OCI-LY1 (cell line): ENCODE measurements at regions not wholly inside any gene's neighbourhood (a gene's known extent, or its start where the extent isn't known, plus 50 kb on each side); places are given as distances from the start of the nearest gene placed in this dataset.

ENCODE experiments used
- H2AFZ ChIP-seq: fragments of 200-600 bp; sonication (generic), shearing (Covaris generic); 2 replicates; pipeline ENCODE4 v1.6.0; 2014; ENCODE audit warnings: antibody characterized with exemption, mild to moderate bottlenecking, low read length
- H3F3A ChIP-seq: fragments of 200-600 bp; sonication (generic), shearing (Covaris generic); 2 replicates; pipeline ENCODE4 v1.6.0; 2014; ENCODE audit warnings: mild to moderate bottlenecking, antibody characterized with exemption, low read length, moderate library complexity; ENCODE audit not compliant: insufficient read depth
- H3K27ac ChIP-seq: fragments of 200-600 bp; sonication (generic); 2 replicates; pipeline ENCODE4 v1.5.1; 2014; ENCODE audit warnings: low read length, mixed run types, mild to moderate bottlenecking, low read depth; ENCODE audit not compliant: poor library complexity, severe bottlenecking
- H3K27me3 ChIP-seq: fragments of 200-600 bp; sonication (generic); 2 replicates; pipeline ENCODE4 v1.6.0; 2014; ENCODE audit warnings: antibody characterized with exemption, mild to moderate bottlenecking, low read length, moderate library complexity; ENCODE audit not compliant: insufficient read depth
- H3K36me3 ChIP-seq: fragments of 200-600 bp; sonication (generic); 2 replicates; pipeline ENCODE4 v1.6.1; 2014; ENCODE audit warnings: mild to moderate bottlenecking, antibody characterized with exemption, low read length, moderate library complexity, mixed read lengths; ENCODE audit not compliant: insufficient read depth
- H3K4me1 ChIP-seq: fragments of 200-600 bp; sonication (generic); 2 replicates; pipeline ENCODE4 v1.5.1; 2014; ENCODE audit warnings: mild to moderate bottlenecking, low read length, moderate library complexity; ENCODE audit not compliant: insufficient read depth, severe bottlenecking
- H3K4me2 ChIP-seq: fragments of 200-600 bp; sonication (generic), shearing (Covaris generic); 2 replicates; pipeline ENCODE4 v1.6.1; 2014; ENCODE audit warnings: low read length
- H3K4me3 ChIP-seq: fragments of 200-600 bp; sonication (generic); 2 replicates; pipeline ENCODE4 v1.5.1; 2014; ENCODE audit warnings: low read length, low read depth, mild to moderate bottlenecking, mixed read lengths; ENCODE audit not compliant: poor library complexity, severe bottlenecking
- H3K79me2 ChIP-seq: fragments of 200-600 bp; shearing (Covaris generic); 2 replicates; pipeline ENCODE4 v1.6.1; 2016; ENCODE audit warnings: mixed run types, low read length, mixed read lengths; ENCODE audit not compliant: insufficient read depth
- H3K9ac ChIP-seq: fragments of 200-600 bp; sonication (generic), shearing (Covaris generic); 2 replicates; pipeline ENCODE4 v1.6.1; 2014; ENCODE audit warnings: mild to moderate bottlenecking, low read length, mixed read lengths
- H3K9me2 ChIP-seq: fragments of 200-600 bp; sonication (generic), shearing (Covaris generic); 2 replicates; pipeline ENCODE4 v1.6.1; 2014; ENCODE audit warnings: low read depth, mild to moderate bottlenecking, low read length, mixed read lengths
- H3K9me3 ChIP-seq: fragments of 200-600 bp; shearing (Covaris generic); 2 replicates; pipeline ENCODE4 v1.6.1; 2014; ENCODE audit warnings: low read length, mixed read lengths
- H4K20me1 ChIP-seq: fragments of 200-600 bp; sonication (generic), shearing (Covaris generic); 2 replicates; pipeline ENCODE4 v1.6.0; 2016; ENCODE audit warnings: mild to moderate bottlenecking, low read length; ENCODE audit not compliant: insufficient read depth
- EZH2 ChIP-seq: fragments of 200-600 bp; sonication (generic), shearing (Covaris generic); IDR thresholded peaks from 2 replicates; pipeline ENCODE4 v1.8.0; 2017; ENCODE audit warnings: borderline replicate concordance, mixed run types, mild to moderate bottlenecking, antibody characterized with exemption, low read length, moderate library complexity, mixed read lengths
- TF ChIP-seq, protein P1 (sequence below): fragments of 200-600 bp; sonication (generic), shearing (Covaris generic); IDR thresholded peaks from 2 replicates; pipeline ENCODE4 v1.5.1; 2017; ENCODE audit warnings: mild to moderate bottlenecking, antibody characterized with exemption, low read length, moderate library complexity, mixed read lengths

DNA sequence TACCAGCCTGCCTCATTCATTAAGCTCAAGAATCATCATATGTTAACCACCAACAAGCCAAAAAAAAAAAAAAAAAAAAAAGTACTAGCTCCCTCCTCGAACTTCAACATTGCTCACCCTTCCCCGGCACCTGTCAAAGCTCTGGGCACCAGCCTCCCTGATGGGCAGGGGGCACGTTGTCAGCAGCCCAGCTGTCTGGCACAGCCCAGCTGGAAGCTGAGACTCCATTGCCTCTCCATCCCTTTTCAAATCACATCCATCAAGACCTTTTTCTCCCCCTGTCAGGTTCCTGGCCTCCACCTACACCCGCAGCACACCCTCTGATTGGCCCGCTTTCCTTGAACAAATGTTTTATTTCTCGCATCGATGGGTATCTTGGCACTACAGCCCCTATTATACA, 913.3 kb upstream of the AUTS2 start:
- no peak overlapping the region for H3K27ac ChIP-seq
- no peaks in the 10 kb centered on the region for H3F3A ChIP-seq
- H3K27me3 ChIP-seq, result peaks cover 5% of the 10 kb centered on the region; the same call in 1 of the 2 replicates
- H3K79me2 ChIP-seq, result no peaks in the 10 kb centered on the region
- no peak overlapping the region for H3K9ac ChIP-seq
- H3K9me3 ChIP-seq, result no peaks in the 10 kb centered on the region
- H3K9me2 ChIP-seq, result no peaks in the 10 kb centered on the region
- no peaks in the 10 kb centered on the region for H3K36me3 ChIP-seq
- no peak overlapping the region for H3K4me2 ChIP-seq
- no peak overlapping the region for H3K4me3 ChIP-seq
- TF ChIP-seq EZH2, result no peak
- TF ChIP-seq, protein P1, sequence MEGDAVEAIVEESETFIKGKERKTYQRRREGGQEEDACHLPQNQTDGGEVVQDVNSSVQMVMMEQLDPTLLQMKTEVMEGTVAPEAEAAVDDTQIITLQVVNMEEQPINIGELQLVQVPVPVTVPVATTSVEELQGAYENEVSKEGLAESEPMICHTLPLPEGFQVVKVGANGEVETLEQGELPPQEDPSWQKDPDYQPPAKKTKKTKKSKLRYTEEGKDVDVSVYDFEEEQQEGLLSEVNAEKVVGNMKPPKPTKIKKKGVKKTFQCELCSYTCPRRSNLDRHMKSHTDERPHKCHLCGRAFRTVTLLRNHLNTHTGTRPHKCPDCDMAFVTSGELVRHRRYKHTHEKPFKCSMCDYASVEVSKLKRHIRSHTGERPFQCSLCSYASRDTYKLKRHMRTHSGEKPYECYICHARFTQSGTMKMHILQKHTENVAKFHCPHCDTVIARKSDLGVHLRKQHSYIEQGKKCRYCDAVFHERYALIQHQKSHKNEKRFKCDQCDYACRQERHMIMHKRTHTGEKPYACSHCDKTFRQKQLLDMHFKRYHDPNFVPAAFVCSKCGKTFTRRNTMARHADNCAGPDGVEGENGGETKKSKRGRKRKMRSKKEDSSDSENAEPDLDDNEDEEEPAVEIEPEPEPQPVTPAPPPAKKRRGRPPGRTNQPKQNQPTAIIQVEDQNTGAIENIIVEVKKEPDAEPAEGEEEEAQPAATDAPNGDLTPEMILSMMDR, result no peak
- H3K4me1 ChIP-seq, result no peaks in the 10 kb centered on the region
- H2AFZ ChIP-seq, result no peak overlapping the region
- no peaks in the 10 kb centered on the region for H4K20me1 ChIP-seq

DNA sequence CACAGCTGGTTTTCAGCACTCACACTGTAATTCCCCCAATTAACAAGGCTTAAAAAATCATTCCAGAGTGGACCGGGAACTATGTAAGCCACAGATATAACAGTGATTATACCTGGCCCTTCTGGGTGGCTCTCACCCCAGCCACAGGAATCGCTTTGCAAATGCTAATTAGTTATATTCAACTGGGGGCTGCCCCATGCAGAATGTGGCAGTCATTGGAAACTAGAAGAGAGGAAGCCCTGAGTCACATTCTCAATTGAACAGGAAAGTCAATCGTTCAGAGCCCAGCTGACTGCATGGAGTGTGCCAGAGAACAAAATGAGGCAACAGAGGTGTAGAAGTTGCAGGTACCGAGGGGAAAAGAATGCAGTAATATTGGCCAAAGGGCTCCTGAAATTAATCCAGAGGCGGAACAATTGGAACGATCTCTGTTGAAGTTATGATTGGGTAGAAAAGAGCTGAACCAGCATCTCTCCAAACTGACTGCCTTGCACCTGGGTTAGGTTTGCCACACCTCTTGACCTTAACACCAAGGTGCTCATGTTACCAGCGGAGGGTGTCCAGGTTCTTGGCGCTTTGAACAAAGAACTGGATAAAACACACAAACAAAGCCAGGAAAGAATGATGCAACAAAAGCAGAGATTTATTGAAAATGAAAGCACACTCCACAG, 909.7 kb upstream of the AUTS2 start:
- Histone ChIP-seq H3K9me2 (no peaks in the 10 kb centered on the region), H3K4me1 (no peaks in the 10 kb centered on the region), H3K9me3 (no peaks in the 10 kb centered on the region), H3K36me3 (no peaks in the 10 kb centered on the region), H3K4me3 (no peak overlapping the region), H4K20me1 (no peaks in the 10 kb centered on the region), H3K27me3 (0 out of 2 replicates have a peak, but pooled peaks cover 5% of the 10 kb centered on the region), H3K4me2 (no peak overlapping the region), H3K27ac (no peak overlapping the region), H3K9ac (no peak overlapping the region), H3K79me2 (no peaks in the 10 kb centered on the region), H2AFZ (no peak overlapping the region), H3F3A (no peaks in the 10 kb centered on the region)
- no peak for TF ChIP-seq EZH2
- TF ChIP-seq, protein P1, result no peak

DNA sequence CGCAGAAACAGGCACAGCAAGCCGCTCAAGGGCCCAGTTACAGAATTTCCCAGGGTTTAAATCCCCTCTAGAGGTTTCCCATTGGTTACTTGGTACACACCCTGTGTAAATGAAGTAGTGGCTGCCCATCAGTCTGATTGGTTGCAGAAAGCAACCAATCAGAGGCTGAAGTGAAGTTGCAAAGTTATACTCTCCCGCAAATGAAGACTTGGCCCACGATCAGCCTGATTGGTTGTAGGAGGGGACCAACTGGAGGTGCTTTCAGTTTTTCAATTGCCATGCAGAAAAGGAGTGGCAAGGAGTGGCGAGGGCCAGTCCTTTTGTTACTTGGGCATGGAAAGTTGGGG, 909.2 kb upstream of the AUTS2 start:
- Histone ChIP-seq H3K27ac (no peak overlapping the region), H3F3A (no peaks in the 10 kb centered on the region), H3K9me2 (no peaks in the 10 kb centered on the region), H3K4me3 (no peak overlapping the region), H3K27me3 (0 out of 2 replicates have a peak, but pooled peaks cover 5% of the 10 kb centered on the region), H2AFZ (no peak overlapping the region), H3K4me2 (no peak overlapping the region), H4K20me1 (no peaks in the 10 kb centered on the region), H3K9ac (no peak overlapping the region), H3K79me2 (no peaks in the 10 kb centered on the region), H3K4me1 (no peaks in the 10 kb centered on the region), H3K36me3 (no peaks in the 10 kb centered on the region), H3K9me3 (no peaks in the 10 kb centered on the region)
- TF ChIP-seq EZH2, result no peak
- TF ChIP-seq, protein P1, result no peak
